Natural killer cell treated with Interleukin-12 subunit alpha and Interleukin-12 subunit beta and Interleukin-15 and Interleukin-18, amount 100 ng/mL, for 72 hours (primary cell): ENCODE measurements at regions not wholly inside any gene's neighbourhood (a gene's known extent, or its start where the extent isn't known, plus 50 kb on each side); places are given as distances from the start of the nearest gene placed in this dataset.

Experiments used
- ATAC-seq, 2 donors: fragments of 150-1000 bp; cut with Tn5 transposase in 1 of 2; sonication (Bioruptor Pico), chemical (Tn5 transposase) in 1 of 2; 2 replicates each; pipeline ENCODE4 v1.10.0; 2021
- DNase-seq: peaks from one replicate; pipeline ENCODE4 v3.0.0; 2022; ENCODE audit warnings: low spot score
- H3K27ac Mint-ChIP-seq, 2 donors: 1 replicate in 1 of 2; 2 replicates in 1 of 2; pipeline ENCODE4 v1.8.0; 2022; ENCODE audit warnings: mixed read lengths in 2 of 2, mild to moderate bottlenecking in 1 of 2, moderate library complexity in 1 of 2
- H3K27me3 Mint-ChIP-seq, 2 donors: 1 replicate in 1 of 2; 2 replicates in 1 of 2; pipeline ENCODE4 v1.8.0; 2022; ENCODE audit warnings: mixed read lengths in 2 of 2
- H3K36me3 Mint-ChIP-seq: one replicate; pipeline ENCODE4 v1.8.0; 2022; ENCODE audit warnings: mixed read lengths
- H3K4me1 Mint-ChIP-seq, 2 donors: 1 replicate in 1 of 2; 2 replicates in 1 of 2; pipeline ENCODE4 v1.8.0; 2022; ENCODE audit warnings: low read depth in 2 of 2, mixed read lengths in 2 of 2, mild to moderate bottlenecking in 1 of 2
- H3K4me3 Mint-ChIP-seq: one replicate; pipeline ENCODE4 v1.8.0; 2022; ENCODE audit warnings: mixed read lengths
- H3K9me3 Mint-ChIP-seq: 2 replicates; pipeline ENCODE4 v1.8.0; 2022; ENCODE audit warnings: mixed read lengths

GRCh38 chr10:108788891-108789290 lies 1134.4 kb downstream of the XPNPEP1 start:
- no peak for DNase-seq
- Mint-ChIP-seq H3K27me3 (no peaks in the 10 kb centered on the region), H3K9me3 (peaks cover 31% of the 10 kb centered on the region), H3K4me1 (no peaks in the 10 kb centered on the region), H3K4me3 (no peak overlapping the region), H3K27ac (no peak overlapping the region), H3K36me3 (no peaks in the 10 kb centered on the region)
- ATAC-seq = no peak

DNA sequence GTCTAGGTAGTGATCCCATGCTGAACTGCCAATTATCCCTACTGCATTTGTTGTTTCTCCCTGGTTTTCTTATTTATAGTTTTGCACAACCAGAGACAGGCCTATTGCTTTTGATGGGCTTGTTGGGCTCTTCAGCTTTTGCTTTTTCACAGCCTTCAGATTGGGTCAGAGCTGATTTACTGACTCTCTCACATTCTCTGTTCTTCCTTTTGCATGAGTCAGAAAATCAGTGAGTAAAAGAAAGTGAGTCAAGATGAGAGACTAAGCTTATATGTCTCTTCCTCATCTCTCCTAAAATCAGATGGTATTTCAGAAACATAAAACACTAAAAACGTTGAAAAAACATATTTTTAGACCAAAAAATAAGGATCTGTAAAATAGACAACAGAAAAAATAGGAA lies 1135.4 kb downstream of the XPNPEP1 start:
- no peak for ATAC-seq
- no peak overlapping the region for H3K4me3 Mint-ChIP-seq
- DNase-seq = no peak

DNA sequence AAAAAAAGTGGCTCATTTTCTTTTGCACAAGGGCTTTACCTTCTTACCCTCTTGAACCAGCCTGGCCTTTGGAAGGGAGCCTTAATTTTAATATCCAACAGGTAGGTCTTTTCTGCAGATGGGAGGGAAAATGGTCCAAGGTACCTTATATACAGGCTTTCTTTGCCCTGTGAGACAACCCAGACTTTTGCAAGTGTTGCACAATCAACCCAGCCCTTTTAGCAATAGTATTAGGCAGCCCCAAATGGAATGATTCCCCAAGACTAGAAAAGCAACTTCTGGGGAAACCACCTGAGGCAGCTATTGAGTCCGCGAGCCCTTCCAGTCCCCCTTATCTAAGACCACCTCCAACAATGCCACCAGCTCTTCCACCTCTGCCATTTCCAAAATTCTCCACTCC lies 1138.3 kb downstream of the XPNPEP1 start:
- DNase-seq (no peak), ATAC-seq (no peak)
- Mint-ChIP-seq H3K27ac (no peak overlapping the region), H3K9me3 (peaks cover 27% of the 10 kb centered on the region), H3K27me3 (no peaks in the 10 kb centered on the region), H3K36me3 (no peaks in the 10 kb centered on the region), H3K4me1 (no peaks in the 10 kb centered on the region), H3K4me3 (no peak overlapping the region)

More for the DNA sequence above, 1135.4 kb downstream of the XPNPEP1 start:
- H3K9me3 Mint-ChIP-seq = peaks cover 31% of the 10 kb centered on the region
- no peak overlapping the region for H3K27ac Mint-ChIP-seq
- H3K27me3 Mint-ChIP-seq = no peaks in the 10 kb centered on the region
- no peaks in the 10 kb centered on the region for H3K36me3 Mint-ChIP-seq
- H3K4me1 Mint-ChIP-seq = no peaks in the 10 kb centered on the region

DNA sequence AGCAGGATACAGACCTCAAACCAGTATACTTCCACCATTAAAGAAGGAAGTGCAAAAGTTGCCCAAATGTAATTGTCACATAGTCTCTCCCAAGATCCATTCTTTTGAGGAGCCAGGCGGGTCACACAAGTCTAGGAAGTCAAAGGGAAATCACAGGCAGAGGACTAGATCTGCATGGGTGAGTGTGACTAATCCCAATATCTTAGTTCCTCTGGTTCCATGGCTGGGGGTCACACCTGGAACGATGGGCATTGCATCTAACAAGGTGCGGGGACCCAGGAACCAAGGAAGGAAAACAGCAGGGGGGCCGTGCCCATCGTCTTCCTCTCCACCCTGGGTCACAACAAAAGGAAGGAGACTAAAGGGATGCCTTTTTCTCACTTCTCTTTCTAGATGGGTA lies 1138.8 kb downstream of the XPNPEP1 start:
- no peak for DNase-seq
- Mint-ChIP-seq H3K9me3 (peaks cover 25% of the 10 kb centered on the region), H3K27ac (no peak overlapping the region), H3K27me3 (no peaks in the 10 kb centered on the region), H3K36me3 (no peaks in the 10 kb centered on the region), H3K4me3 (no peak overlapping the region), H3K4me1 (no peaks in the 10 kb centered on the region)
- no peak for ATAC-seq

DNA sequence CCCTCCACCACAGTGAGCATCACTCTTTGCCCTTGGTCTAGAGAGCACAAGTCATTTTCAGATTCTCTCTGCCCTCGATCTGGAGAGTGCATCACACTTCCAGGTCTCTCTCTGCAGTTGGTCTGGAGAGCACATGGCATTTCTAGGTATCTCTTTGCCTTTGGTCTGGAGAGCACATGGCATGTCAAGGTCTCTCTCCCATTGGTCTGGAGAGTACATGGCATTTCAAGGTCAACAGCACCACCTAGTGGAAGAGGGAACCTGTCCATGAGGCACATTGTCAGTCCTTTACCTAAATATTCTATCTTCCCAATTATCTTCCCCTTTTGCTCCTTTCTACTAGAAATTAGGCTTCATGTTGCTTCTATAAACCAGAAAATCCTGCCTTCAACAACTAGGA lies 1139.4 kb downstream of the XPNPEP1 start:
- Mint-ChIP-seq H3K27ac (no peak overlapping the region), H3K4me1 (no peaks in the 10 kb centered on the region), H3K27me3 (no peaks in the 10 kb centered on the region), H3K4me3 (no peak overlapping the region), H3K9me3 (peaks cover 23% of the 10 kb centered on the region), H3K36me3 (no peaks in the 10 kb centered on the region)
- DNase-seq (no peak), ATAC-seq (no peak)

DNA sequence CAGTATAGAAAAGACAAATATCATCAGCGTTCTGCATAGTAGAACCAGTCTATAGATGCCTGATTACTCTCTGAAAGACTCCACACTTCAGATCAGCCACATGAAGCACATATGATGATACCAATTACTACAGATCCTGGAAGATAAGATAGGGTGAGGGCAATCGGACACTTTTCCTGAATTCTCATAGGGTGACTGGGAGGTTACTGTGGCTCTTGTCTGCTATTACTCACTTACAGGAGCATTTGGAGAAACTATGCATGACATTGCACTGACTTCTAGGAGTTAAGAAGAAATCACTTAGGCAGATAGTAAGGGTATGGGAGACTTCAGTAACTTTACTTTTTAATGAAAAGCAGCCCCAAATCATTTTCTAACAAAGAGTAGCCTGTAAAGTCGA lies 1140.9 kb downstream of the XPNPEP1 start:
- ATAC-seq (no peak), DNase-seq (no peak)
- H3K27me3 Mint-ChIP-seq = no peaks in the 10 kb centered on the region
- peaks cover 21% of the 10 kb centered on the region for H3K9me3 Mint-ChIP-seq
- no peaks in the 10 kb centered on the region for H3K4me1 Mint-ChIP-seq
- H3K27ac Mint-ChIP-seq = no peak overlapping the region
- no peaks in the 10 kb centered on the region for H3K36me3 Mint-ChIP-seq
- no peak overlapping the region for H3K4me3 Mint-ChIP-seq

DNA sequence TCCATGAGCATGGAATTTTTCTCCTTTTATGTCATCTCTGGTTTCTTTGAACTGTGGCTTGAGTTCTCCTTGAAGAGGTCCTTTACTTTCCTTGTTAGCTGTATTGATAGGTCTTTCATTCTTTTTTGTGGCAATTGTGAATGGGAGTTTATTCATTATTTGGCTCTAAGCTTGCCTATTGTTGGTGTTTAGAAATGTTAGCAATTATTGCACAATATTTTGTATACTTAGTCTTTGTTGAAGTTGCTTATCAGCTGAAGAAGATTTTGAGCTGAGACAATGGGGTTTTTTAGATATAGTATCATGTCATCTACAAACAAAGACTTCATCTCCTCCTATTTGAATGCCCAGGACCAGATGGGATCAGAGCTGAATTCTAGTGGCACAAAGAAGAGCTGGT lies 1143.8 kb downstream of the XPNPEP1 start:
- DNase-seq (no peak), ATAC-seq (no peak)
- no peaks in the 10 kb centered on the region for H3K36me3 Mint-ChIP-seq
- H3K9me3 Mint-ChIP-seq = peaks cover 7% of the 10 kb centered on the region
- no peak overlapping the region for H3K27ac Mint-ChIP-seq
- H3K27me3 Mint-ChIP-seq = no peaks in the 10 kb centered on the region
- H3K4me3 Mint-ChIP-seq = no peak overlapping the region
- no peaks in the 10 kb centered on the region for H3K4me1 Mint-ChIP-seq

DNA sequence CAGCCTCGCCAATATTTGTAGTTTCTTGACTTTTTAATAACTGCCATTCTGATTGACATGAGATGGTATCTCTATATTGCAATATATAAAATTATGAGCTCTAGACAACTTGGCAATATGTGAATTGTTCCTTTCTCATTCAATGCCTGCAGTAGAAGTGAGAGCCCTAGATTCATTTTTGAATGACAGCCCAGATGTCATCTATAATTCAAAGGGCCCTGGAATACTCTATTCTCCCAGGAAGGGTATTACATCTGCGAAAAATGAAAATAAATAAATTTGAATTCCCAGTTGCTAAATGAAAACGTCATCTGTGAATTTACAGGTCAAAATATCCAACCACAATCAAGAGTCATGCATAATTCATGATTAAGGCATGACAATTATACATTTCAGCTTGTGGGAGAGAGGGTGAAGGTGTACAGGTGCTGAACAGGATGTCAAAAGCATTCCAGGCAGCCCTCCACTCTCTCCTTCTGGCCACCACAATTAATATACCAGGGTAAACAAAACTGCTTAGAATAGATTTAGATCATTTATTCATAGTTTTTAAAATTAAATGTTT lies 1147.3 kb downstream of the XPNPEP1 start:
- H3K4me3 Mint-ChIP-seq = no peak overlapping the region
- ATAC-seq = no peak
- H3K27me3 Mint-ChIP-seq = no peaks in the 10 kb centered on the region
- DNase-seq = no peak
- H3K4me1 Mint-ChIP-seq = no peaks in the 10 kb centered on the region
- peaks cover 4% of the 10 kb centered on the region for H3K9me3 Mint-ChIP-seq
- no peaks in the 10 kb centered on the region for H3K36me3 Mint-ChIP-seq
- H3K27ac Mint-ChIP-seq = no peak overlapping the region

- Mint-ChIP-seq H3K27me3 (no peaks in the 10 kb centered on the region), H3K27ac (no peak overlapping the region), H3K9me3 (peaks cover 3% of the 10 kb centered on the region), H3K36me3 (no peaks in the 10 kb centered on the region), H3K4me3 (no peak overlapping the region), H3K4me1 (no peaks in the 10 kb centered on the region)
- no peak for DNase-seq
- ATAC-seq = no peak
Measured at GRCh38 chr10:108771106-108771505, 1152.2 kb downstream of the XPNPEP1 start.

GRCh38 chr10:108765794-108766193 lies 1157.5 kb downstream of the XPNPEP1 start:
- no peaks in the 10 kb centered on the region for H3K27me3 Mint-ChIP-seq
- H3K4me3 Mint-ChIP-seq = no peak overlapping the region
- no peaks in the 10 kb centered on the region for H3K4me1 Mint-ChIP-seq
- H3K27ac Mint-ChIP-seq = no peak overlapping the region
- ATAC-seq (no peak), DNase-seq (no peak)
- H3K9me3 Mint-ChIP-seq = peaks cover 3% of the 10 kb centered on the region
- H3K36me3 Mint-ChIP-seq = no peaks in the 10 kb centered on the region

DNA sequence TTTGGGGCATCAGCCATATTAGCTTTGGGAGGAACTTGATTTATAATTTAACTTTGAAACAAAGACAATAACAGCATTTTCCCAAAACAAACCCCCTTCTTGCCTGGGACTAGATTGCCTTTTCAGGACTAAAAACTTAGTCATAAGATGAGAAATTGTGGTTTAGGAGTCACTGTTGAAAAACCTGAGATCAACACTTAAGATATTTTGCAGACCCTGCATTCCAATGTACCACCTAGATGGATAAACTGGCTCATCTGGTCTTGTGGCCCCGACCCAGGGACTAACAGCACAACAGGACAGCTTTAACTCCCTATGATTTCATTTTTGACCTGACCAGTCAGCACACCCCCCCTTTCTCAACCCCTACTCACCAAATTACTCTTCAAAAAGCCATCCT lies 1165.4 kb downstream of the XPNPEP1 start:
- Mint-ChIP-seq H3K4me3 (no peak overlapping the region), H3K36me3 (no peaks in the 10 kb centered on the region), H3K27ac (no peak overlapping the region), H3K9me3 (peaks cover 17% of the 10 kb centered on the region), H3K4me1 (no peaks in the 10 kb centered on the region), H3K27me3 (no peaks in the 10 kb centered on the region)
- ATAC-seq = no peak
- no peak for DNase-seq

DNA sequence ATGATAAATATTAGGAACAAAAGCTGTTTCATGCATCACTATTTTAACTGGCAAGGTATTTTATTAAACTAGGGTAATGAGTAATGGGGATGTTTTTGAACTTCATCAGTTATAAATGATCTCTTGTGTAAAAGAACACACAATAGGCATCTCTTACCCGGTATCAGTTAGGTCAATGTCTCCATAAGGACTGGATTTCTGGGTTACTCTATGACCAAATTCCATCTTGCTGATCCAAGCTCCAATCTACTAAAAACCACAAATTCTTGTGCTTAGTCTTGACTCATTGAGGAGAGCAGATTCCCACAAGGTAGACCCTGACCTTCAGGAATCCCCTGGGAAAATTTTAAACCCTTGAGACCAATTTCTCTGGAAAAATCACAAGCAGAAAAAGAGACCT lies 1167.7 kb downstream of the XPNPEP1 start:
- no peaks in the 10 kb centered on the region for H3K27me3 Mint-ChIP-seq
- H3K4me1 Mint-ChIP-seq = no peaks in the 10 kb centered on the region
- no peak overlapping the region for H3K27ac Mint-ChIP-seq
- DNase-seq (no peak), ATAC-seq (no peak)
- peaks cover 20% of the 10 kb centered on the region for H3K9me3 Mint-ChIP-seq
- no peaks in the 10 kb centered on the region for H3K36me3 Mint-ChIP-seq
- H3K4me3 Mint-ChIP-seq = no peak overlapping the region

DNA sequence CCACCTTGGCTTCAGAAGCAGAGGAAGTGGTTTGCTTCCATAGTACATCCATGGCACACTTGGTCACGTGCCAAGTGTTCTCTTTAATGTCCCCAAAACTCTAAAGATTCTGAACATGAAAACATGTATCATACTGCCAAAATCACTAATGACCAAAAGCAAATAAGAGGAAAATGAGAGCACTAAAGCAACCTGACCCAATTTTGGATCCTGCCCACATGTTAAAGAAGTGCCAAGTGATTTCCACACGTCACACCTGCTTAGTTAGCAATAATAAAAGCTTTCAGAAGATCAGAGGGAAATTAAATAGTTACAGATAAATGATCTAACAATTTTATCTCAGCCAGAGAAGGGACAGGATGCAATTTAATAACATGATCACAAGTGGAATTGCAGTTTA lies 1170.0 kb downstream of the XPNPEP1 start:
- peaks cover 14% of the 10 kb centered on the region for H3K9me3 Mint-ChIP-seq
- no peak overlapping the region for H3K4me3 Mint-ChIP-seq
- H3K4me1 Mint-ChIP-seq = no peaks in the 10 kb centered on the region
- ATAC-seq (no peak), DNase-seq (no peak)
- H3K27ac Mint-ChIP-seq = no peak overlapping the region
- no peaks in the 10 kb centered on the region for H3K27me3 Mint-ChIP-seq
- no peaks in the 10 kb centered on the region for H3K36me3 Mint-ChIP-seq

- Mint-ChIP-seq H3K9me3 (peaks cover 14% of the 10 kb centered on the region), H3K27me3 (no peaks in the 10 kb centered on the region), H3K27ac (no peak overlapping the region), H3K36me3 (no peaks in the 10 kb centered on the region), H3K4me3 (no peak overlapping the region), H3K4me1 (no peaks in the 10 kb centered on the region)
- no peak for ATAC-seq
- no peak for DNase-seq
Measured at GRCh38 chr10:108749042-108749441, 1174.3 kb downstream of the XPNPEP1 start.

DNA sequence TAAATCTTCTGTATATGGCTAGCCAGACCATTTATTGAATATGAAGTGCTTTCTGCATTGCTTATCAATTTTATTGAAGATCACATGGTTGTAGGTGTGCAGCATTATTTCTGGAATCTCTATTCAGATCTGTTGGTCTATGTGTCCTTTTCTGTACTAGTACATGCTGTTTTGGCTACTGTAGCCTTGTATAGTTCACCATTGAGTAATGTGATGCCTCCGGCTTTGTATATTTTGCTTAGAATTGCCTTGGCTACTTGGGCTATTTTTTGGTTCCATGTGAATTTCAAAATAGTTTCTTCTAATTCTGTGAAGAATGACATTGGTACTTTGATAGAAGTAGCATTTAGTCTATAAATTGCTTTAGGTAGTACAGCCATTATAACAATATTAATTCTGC lies 1187.2 kb downstream of the XPNPEP1 start:
- no peaks in the 10 kb centered on the region for H3K4me1 Mint-ChIP-seq
- DNase-seq (no peak), ATAC-seq (no peak)
- H3K27me3 Mint-ChIP-seq = no peaks in the 10 kb centered on the region
- H3K27ac Mint-ChIP-seq = no peak overlapping the region
- peaks cover 40% of the 10 kb centered on the region for H3K9me3 Mint-ChIP-seq
- peaks cover 4% of the 10 kb centered on the region for H3K36me3 Mint-ChIP-seq
- no peak overlapping the region for H3K4me3 Mint-ChIP-seq
